Upper lobe of left lung (tissue), 6 donors: ENCODE measurements at regions not wholly inside any gene's neighbourhood (a gene's known extent, or its start where the extent isn't known, plus 50 kb on each side); places are given as distances from the start of the nearest gene placed in this dataset.

Experiments
- ATAC-seq, 2 donors: fragments of 200-7000 bp; cut with Tn5 transposase; one replicate each; pipeline ENCODE4 v1.9.1; 2022; ENCODE audit warnings: mild to moderate bottlenecking in 2 of 2, moderate library complexity in 2 of 2; ENCODE audit not compliant: low FRiP score in 2 of 2
- DNase-seq, 2 donors: peaks; one replicate each; pipeline ENCODE4 v3.0.0-alpha.2; 2019 to 2020
- H3K27ac ChIP-seq, 4 donors: fragments of 200-600 bp; sonication (generic); one replicate each; pipeline ENCODE4 v1.5.1; 2016 to 2019
- H3K27me3 ChIP-seq, 4 donors: fragments of 200-600 bp; sonication (generic); one replicate each; pipeline ENCODE4 v1.5.1; 2017 to 2019
- H3K36me3 ChIP-seq, 4 donors: fragments of 200-600 bp; sonication (generic); one replicate each; pipeline ENCODE4 v1.5.1; 2016 to 2019
- H3K4me1 ChIP-seq, 4 donors: fragments of 200-600 bp; sonication (generic); one replicate each; pipeline ENCODE4 v1.5.1; 2018 to 2019
- H3K4me3 ChIP-seq, 4 donors: fragments of 200-600 bp; sonication (generic); one replicate each; pipeline ENCODE4 v1.5.1; 2017 to 2019; ENCODE audit warnings: mild to moderate bottlenecking in 2 of 4, moderate library complexity in 1 of 4
- H3K9me3 ChIP-seq, 4 donors: fragments of 200-600 bp; sonication (generic); one replicate each; pipeline ENCODE4 v1.5.1; 2018 to 2019
- CTCF ChIP-seq, 6 experiments: fragments of 450-650 bp in 4 of 6; fragments of 200-600 bp in 2 of 6; sonication (generic) in 2 of 6; IDR thresholded peaks; one replicate each; pipeline ENCODE4 v1.5.1; 2016 to 2019; ENCODE audit warnings: antibody characterized with exemption in 6 of 6
- EP300 ChIP-seq, 4 donors: sonication (generic); formaldehyde crosslinking; IDR thresholded peaks; one replicate each; pipeline ENCODE4 v1.5.1; 2017; ENCODE audit warnings: antibody characterized with exemption in 4 of 4, control low read depth in 2 of 4
- POLR2A ChIP-seq, 4 donors: fragments of 450-650 bp; IDR thresholded peaks; one replicate each; pipeline ENCODE4 v1.5.1; 2016 to 2017; ENCODE audit warnings: antibody characterized with exemption in 4 of 4, mild to moderate bottlenecking in 2 of 4
- POLR2AphosphoS5 ChIP-seq, 2 donors: sonication (generic); formaldehyde crosslinking; IDR thresholded peaks; one replicate each; pipeline ENCODE4 v1.5.1; 2017; ENCODE audit warnings: antibody characterized with exemption in 2 of 2
- WGBS, 2 donors: methylation state at CpG; one replicate each; pipeline ENCODE4 v1.1.5; 2017 to 2018; 5-methylcytosine and 5-hydroxymethylcytosine counted together
- donor health status: DM: no; HTN: no; CAD: no; lungs with moderate emphysema.
- donor health status: DM: no; HTN: yes; CAD: no; lungs with severe emphysema.

DNA sequence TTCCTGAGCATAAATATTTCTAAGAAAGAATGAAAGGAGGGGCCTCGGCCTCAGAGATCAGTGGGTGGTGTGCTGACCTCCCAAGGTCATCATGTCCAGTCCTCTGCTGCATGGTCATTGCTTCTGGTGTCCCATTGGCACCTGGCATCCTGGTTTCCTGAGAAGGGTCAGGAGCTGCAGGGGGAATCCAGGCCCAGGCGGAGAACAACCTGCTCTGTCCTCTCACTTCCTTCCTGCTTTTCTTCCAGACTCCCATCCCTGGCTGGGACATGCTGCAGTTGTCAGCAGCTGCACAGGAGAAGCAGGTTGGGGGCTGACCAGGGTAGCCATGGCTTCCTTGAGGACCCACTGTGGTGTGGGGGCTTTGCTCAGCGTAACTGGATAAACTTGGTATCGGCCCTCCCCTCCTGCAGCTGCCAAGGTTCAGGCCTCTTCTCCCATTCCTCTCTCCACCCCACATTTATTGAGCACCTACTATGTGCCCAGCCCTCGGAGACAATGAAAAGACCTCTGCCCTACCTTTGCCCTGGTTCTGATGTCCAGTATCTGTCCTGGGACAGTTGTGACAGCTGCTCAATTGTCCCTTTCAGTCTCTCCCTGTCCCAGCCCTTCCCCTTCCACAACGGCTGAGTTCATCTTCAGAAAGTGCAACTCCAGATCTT, 155.2 kb downstream of the CEBPB start:
- Histone ChIP-seq H3K27ac (peak overlapping the region; percentile 83 to 93 (median 86)), H3K9me3 (no peaks in the 10 kb centered on the region), H3K4me1 (peaks cover 39 to 55% (median 48%) of the 10 kb centered on the region in 4 donors), H3K36me3 (no peaks in the 10 kb centered on the region), H3K27me3 (no peaks in the 10 kb centered on the region), H3K4me3 (peak overlapping the region in 2 of 4 donors; percentile 5 to 21)
- peak in 1 of 2 donors; percentile 47 for DNase-seq
- no peak for ATAC-seq
- 51 to 59% methylated on average over 5 to 6 of the region's 6 CpGs for WGBS, 2 donors
- peak; percentile 32 to 72 for TF ChIP-seq POLR2AphosphoS5 (IDR thresholded peaks at IDR 0.05)
- no peak for TF ChIP-seq POLR2A (IDR thresholded peaks at IDR 0.05)
- peak in 2 of 4 donors; percentile 46 to 74 for TF ChIP-seq EP300 (IDR thresholded peaks at IDR 0.05)
- TF ChIP-seq CTCF (IDR thresholded peaks at IDR 0.05), result no peak

DNA sequence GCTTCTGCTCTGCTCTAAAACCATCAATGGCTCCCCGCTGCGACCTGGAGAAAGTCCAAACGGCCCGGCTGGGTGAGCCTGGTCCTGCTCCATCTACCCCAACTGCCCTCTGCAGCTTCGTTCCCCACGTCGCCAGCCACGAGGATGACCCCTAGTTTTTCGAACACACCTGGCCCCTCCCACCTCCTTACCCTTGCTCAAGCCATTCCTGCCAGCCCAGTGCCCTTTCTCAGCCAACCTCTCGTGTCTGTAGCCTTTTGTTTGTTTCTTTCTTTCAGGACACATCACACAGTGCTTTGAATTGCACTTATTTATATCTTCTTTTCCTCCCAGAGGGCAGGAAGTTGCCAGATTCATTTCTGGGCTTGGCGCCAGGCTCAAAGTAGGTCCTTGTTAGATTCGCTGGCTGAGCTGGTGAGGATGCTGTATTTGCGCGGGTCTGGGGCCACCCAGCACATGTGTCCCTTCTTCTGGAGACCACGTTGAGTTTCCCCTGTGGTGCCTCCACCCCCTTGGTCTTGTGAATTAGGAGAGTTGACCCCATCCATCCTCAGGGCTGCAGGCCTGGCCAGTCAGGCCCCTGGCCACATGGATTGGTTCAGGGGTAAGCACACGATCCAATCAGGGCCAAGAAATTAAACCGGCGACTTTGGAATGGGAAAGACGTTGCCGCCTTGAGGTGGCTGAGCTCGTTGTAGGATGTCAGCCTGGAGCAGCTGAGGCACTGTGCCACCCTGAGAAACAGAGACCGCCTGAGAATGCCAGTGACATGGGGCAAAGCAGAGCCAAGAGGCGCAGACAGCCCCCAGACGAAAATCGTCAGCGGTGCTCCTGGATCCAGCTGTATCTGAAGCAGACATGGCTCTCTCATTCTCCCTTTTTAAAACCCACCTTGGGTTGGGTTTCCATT, 156.0 kb downstream of the CEBPB start:
- peak overlapping the region; percentile 83 to 93 (median 86) for H3K27ac ChIP-seq
- DNase-seq, result peak in 1 of 2 donors; percentile 87
- peak; percentile 55 to 69 for ATAC-seq
- 30 to 33% methylated on average over 22 to 26 of the region's 26 CpGs for WGBS, 2 donors
- peaks cover 39 to 55% (median 48%) of the 10 kb centered on the region in 4 donors for H3K4me1 ChIP-seq
- TF ChIP-seq POLR2AphosphoS5 (IDR thresholded peaks at IDR 0.05), result peak; percentile 74 to 83
- no peak for TF ChIP-seq CTCF (IDR thresholded peaks at IDR 0.05)
- peak in 2 of 4 donors; percentile 78 for TF ChIP-seq EP300 (IDR thresholded peaks at IDR 0.05)
- peak in 1 of 4 donors; percentile 23 for TF ChIP-seq POLR2A (IDR thresholded peaks at IDR 0.05)
- H3K27me3 ChIP-seq, result no peaks in the 10 kb centered on the region
- peak overlapping the region in 2 of 4 donors; percentile 5 to 21 for H3K4me3 ChIP-seq
- H3K36me3 ChIP-seq, result no peaks in the 10 kb centered on the region
- H3K9me3 ChIP-seq, result no peaks in the 10 kb centered on the region

GRCh38 chr20:50347284-50348063, 156.8 kb downstream of the CEBPB start:
- DNase-seq (no peak), ATAC-seq (peak in 1 of 2 donors; percentile 3)
- Histone ChIP-seq H3K4me3 (no peak overlapping the region), H3K27ac (peak overlapping the region; percentile 83 to 93 (median 86)), H3K36me3 (no peaks in the 10 kb centered on the region), H3K27me3 (no peaks in the 10 kb centered on the region), H3K4me1 (peaks cover 39 to 55% (median 48%) of the 10 kb centered on the region in 4 donors), H3K9me3 (no peaks in the 10 kb centered on the region)
- WGBS, 2 donors, result 68 to 77% methylated on average over 9 to 13 of the region's 13 CpGs
- TF ChIP-seq CTCF (IDR thresholded peaks at IDR 0.05), result no peak
- TF ChIP-seq POLR2AphosphoS5 (IDR thresholded peaks at IDR 0.05), result no peak
- TF ChIP-seq POLR2A (IDR thresholded peaks at IDR 0.05), result no peak
- TF ChIP-seq EP300 (IDR thresholded peaks at IDR 0.05), result no peak

DNA sequence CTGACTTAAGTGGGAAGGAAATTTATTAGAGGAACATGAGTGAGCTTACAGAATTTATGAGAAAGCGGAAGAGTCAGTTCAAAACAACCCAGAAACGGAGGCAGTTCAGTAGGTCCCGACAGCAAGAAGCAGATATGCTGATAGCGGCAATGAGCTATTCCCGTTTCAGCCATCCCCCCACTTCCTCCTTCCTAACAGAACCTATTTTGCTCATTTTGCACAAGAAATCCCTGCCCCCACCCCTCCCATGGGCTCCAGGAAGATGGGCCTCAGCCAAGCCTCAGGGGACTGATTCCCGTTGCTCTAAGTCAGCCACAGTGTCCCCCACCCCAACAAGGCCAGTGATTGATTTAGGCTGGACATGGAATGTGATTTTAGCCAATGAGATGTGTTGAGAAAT, 157.5 kb downstream of the CEBPB start:
- peaks cover 39 to 55% (median 48%) of the 10 kb centered on the region in 4 donors for H3K4me1 ChIP-seq
- 47 to 52% methylated on average over 6 of the region's 6 CpGs for WGBS, 2 donors

More for the DNA sequence above, 157.5 kb downstream of the CEBPB start:
- ATAC-seq (peak; percentile 30 to 59), DNase-seq (peak in 1 of 2 donors; percentile 69)
- H3K27me3 ChIP-seq, result no peaks in the 10 kb centered on the region
- no peak for TF ChIP-seq CTCF (IDR thresholded peaks at IDR 0.05)
- peak in 1 of 2 donors; percentile 45 for TF ChIP-seq POLR2AphosphoS5 (IDR thresholded peaks at IDR 0.05)
- TF ChIP-seq POLR2A (IDR thresholded peaks at IDR 0.05), result peak in 1 of 4 donors; percentile 28
- peak in 1 of 4 donors; percentile 14 for TF ChIP-seq EP300 (IDR thresholded peaks at IDR 0.05)
- no peaks in the 10 kb centered on the region for H3K9me3 ChIP-seq
- no peaks in the 10 kb centered on the region for H3K36me3 ChIP-seq
- H3K4me3 ChIP-seq, result no peak overlapping the region
- H3K27ac ChIP-seq, result peak overlapping the region; percentile 83 to 93 (median 86)
